HG03558 (cell line): ENCODE measurements at regions not wholly inside any gene's neighbourhood (a gene's known extent, or its start where the extent isn't known, plus 50 kb on each side); places are given as distances from the start of the nearest gene placed in this dataset.

Experiments
- ATAC-seq: cut with Tn5 transposase; IDR thresholded peaks from one replicate; pipeline ENCODE4 v1.9.1; 2021; ENCODE audit warnings: moderate number of reproducible peaks; ENCODE audit not compliant: unreplicated experiment; ENCODE audit errors: extremely low read depth

DNA sequence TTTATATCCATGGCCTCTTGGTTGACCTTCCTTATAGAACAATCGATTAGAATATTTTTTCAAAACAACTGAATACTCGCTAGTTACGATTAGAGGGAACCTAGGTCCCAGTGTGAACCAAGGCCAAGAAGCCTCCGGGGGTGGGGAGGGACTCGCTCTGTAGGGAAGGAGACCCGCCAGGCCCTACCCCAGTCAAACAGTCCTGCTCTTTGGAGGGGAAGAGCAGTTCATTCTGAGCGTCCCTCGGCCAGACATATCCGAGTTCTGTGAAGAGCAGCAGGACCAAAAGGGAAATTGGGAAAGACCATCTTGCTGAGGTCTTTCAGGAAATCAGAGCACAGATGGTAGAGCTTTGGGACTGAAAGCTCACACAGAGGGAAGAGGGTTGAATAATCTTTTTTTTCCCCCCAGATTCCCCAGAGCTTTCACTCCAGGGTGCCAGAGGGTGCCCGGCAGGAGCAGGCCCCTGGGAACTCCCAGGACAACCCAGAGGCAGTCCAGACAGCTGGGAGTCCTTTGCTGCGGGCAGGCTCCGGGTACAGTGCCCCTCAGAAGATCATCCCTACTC, 137.2 kb upstream of the HES1 start:
- no peak for ATAC-seq

- no peak for ATAC-seq
These were observed 135.8 kb upstream of the HES1 start for GRCh38 chr3:194000100-194000499.

- no peak for ATAC-seq
These were observed 135.2 kb upstream of the HES1 start for GRCh38 chr3:194000712-194001111.

DNA sequence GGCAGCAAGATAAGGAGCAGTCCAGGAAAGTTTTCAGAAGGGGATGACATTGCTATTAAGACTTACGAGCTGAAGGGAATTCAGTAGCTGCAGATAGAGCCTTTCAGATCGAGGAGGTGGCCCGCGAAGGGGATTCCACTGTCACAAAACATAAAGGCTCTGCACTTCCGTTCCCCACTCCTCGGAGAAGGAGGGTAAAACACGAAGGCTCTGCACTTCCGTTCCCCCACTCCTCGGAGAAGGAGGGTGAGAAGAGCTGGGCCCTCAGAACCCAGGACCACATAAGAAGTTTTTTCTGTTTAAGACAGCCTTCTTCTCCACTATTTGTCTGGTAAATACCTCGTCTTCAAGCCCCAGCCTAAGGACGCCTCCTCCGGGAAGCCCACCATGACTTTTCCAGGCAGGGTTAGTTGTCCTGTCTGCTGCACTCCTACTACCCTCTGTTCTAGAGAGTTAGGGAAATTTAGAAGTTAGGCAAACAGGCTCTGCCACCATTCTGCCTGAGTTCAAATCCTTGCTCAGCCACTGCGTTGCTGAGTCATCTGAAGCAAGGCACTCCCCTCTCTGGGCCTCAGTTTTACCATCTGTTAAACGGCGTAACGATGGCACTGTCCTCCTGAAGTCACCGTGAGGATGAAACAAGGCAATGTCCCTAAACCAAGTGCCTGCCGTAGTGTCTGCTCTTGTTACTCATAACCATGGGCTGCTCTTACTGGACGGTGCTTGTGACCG, 134.1 kb upstream of the HES1 start:
- ATAC-seq: no peak

DNA sequence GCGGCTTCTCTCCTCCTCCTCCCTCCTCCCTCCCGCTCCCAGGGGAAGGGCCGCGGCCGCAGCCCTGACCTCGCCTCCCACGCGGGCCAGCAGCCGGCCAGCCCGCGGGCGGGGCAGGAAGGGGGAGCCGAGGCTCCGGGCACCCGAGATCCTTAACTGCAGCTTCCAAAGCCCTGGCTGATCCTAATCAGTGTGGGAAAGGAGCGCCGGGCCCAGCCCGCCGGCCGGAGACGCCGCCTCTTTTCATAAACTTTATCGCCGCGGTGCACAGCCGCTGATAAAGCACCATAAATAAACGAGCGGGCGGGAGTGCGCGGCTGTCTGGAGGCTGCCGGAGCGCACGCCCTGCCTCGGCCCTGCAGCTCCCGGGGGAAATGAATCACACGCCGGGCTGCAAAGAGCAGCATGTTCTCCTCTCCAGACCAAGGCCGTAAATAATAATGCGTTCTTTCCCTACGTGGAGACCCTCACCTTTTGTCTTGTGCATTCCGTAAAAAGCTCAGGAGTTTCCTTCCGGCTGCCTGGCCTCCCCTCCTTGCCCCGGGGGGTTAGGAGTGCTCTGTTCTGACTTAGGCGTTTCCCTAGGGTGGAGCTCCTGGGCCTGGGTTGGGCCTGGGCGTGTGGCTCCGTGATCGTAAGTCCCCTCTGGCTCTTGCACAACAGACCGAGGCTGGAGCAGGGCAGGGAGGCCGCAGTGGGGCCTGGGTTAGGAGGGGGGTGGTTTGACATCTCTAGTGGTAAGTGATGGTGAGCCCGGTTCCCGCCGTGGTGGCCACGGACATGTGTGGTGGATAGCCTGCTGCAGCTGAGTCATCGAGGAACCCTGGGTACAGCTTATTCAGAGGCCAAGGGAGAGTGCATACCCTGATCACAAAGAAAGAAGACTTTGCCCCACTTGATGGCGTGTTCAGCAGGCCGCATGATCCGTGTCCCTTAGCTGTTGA, 132.6 kb upstream of the HES1 start:
- ATAC-seq: no peak

DNA sequence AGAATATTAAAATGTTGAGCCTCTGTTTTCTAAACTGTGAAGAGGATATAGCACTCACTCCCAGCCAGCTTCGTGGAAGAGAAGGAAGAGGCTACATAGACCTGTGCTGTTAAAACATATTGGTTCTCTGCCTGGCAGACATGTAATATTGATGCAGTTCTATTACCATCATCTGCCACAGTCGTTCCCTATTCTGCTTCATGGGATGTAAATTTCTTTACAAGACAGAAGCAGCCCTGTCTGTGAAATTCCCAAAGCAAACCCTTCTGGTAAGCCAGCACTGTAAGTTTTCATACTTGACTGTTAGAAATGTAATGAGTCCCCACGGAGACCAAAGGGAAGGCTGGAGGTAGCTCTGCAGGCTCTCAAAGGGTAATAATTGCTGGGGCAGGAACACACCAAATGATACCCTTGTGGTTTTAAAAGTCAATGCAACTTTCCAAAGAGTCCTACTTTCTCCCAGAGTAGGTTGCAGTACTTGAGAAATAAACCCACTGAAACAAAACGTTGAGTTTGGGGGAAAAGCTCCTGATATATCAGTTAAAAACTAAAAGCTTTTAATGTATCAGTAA, 129.9 kb upstream of the HES1 start:
- ATAC-seq: no peak

DNA sequence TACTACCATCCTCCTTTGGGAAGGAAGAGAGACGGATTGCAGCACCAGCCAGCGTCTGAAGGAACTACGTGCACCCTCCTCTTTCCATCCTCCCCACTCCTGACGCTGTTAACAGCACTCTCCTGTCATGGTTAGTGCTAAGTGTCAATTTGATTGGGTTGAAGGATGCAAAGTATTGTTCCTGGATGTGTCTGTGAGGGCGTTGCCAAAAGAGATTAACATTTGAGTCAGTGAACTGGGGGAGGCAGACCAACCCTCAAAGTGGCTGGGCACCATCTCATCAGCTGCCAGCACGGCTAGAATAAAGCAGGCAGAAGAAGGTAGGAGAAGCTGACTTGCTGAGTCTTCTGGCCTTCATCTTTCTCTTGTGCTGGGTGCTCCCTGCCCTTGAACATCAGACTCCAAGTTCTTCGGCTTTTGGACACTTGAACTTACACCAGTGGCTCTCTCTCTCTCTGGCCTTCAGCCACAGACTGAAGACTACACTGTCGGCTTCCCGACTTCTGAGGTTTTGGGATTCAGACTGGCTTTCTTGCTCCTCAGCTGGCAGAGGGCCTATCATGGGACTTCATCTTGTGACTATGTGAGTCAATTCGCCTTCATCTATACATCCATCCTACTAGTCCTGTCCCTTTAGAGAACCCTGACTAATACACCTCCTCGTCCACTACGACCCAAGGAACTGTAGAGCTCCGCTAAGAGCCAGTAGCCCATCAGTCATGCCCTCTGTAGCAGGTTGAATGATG, 128.2 kb upstream of the HES1 start:
- ATAC-seq: no peak

- no peak for ATAC-seq
These were observed 126.9 kb upstream of the HES1 start for GRCh38 chr3:194009019-194009418.

GRCh38 chr3:194009892-194010533, 125.9 kb upstream of the HES1 start:
- ATAC-seq: no peak

DNA sequence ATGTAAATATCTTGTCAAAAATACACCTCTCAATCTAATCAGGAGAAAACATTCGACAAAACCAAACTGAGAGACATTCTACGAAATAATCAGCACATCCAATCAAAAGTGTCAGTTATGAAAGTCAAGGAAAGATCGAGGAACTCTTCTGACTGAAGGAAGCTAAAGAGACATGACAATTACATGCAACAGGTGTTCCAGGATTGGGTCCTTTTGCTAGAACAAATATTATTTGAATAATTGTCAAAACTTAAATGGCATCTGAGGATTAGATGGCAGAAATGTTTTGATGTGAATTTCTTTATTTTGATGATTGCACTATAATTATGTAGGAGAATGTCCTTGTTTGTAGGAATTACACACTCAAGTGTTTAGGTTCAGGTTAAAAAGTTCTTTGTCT, 124.1 kb upstream of the HES1 start:
- no peak for ATAC-seq

GRCh38 chr3:194013928-194014327, 122.0 kb upstream of the HES1 start:
- no peak for ATAC-seq

- no peak for ATAC-seq
These were observed 121.2 kb upstream of the HES1 start for GRCh38 chr3:194014756-194015155.

- no peak for ATAC-seq
These were observed 116.4 kb upstream of the HES1 start for GRCh38 chr3:194019398-194020165.

DNA sequence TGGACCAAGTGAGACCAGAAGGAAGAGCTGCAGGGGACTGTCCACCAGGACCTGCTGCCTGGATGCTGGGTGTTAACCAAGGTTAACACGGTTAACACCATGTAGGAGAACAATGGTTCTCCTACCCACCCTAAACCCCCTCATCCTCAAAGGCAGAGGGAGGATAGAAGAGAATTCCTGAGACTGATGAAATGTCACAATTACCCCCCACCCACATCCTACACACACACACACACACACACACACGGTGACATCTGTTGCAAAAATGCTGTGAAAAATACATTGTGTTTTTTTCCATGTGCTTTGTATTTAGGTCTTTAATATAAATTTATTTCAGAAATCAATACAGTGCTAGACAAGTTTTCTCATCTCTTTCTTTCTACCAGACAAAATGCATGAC, 113.9 kb upstream of the HES1 start:
- no peak for ATAC-seq

DNA sequence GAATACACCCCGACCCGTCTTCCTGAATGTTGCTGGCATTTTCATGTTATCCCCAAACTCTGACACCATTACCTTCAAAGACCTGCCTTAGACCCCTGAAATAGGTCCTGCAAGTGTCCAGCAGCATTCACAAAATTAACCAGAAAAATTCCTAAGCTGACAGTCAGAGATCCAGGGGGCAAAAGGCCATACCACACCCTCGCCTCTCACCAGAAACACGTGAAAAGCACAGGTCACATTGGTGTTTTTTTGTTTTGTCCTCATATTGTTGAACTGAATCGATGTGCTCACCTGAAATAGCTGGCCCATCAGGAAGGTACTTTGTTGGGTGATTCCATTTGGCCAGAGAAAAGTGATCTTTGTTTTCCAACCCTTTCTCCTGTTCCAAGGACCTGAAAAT, 113.1 kb upstream of the HES1 start:
- ATAC-seq: no peak

DNA sequence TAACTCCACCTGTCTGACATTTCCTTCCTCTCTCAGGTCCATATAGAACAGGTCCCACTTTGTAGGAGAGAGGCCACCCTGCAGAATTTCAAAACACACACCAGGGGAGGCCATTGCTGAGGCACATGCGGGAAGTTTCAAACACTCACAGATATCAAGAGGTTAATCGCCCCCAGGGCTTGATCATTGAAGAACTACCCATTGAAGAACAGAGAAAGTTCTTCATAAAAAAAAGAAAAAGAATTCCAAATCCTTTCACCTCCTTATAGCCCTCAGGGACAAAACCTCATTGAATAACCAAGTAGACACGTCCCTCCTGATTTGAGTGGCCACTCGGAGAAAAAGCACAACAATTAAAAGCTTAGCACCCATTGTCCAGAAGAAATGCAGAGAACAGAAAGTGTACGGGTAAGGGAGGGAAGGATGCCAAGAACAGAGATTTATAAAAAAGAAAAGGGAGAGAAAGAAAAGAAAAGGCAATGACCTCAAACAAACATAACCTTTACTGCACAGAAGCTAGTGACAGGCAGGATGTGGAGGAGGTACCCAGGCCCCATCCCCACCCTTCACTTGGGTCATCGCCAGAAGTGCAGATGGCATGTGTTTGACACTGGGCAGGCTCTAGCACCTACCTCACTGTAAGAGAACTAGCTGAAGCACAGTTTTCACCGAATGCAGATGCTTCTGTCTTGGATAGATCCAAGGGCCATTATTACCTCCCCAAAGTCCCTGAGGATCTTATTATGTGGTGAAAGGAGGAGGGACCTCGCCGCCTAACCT, 112.3 kb upstream of the HES1 start:
- ATAC-seq: no peak

DNA sequence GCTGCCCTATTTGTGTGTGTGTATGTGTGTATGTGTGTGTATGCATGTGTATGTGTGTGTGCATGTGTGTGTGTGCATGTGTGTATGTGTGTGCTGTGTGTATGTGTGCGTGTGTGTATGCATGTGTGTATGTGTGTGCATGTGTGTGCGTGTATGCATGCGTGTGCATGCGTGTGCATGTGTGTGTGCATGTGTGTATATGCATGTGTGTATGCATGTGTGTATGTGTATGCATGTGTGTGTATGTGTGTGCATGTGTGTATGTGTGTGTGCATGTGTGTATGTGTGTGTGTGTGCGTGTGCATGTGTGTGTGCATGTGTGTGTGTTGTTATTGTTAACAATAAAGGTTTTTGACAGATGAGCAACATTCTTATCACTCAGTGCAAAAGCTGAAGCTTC, 110.8 kb upstream of the HES1 start:
- ATAC-seq: no peak

DNA sequence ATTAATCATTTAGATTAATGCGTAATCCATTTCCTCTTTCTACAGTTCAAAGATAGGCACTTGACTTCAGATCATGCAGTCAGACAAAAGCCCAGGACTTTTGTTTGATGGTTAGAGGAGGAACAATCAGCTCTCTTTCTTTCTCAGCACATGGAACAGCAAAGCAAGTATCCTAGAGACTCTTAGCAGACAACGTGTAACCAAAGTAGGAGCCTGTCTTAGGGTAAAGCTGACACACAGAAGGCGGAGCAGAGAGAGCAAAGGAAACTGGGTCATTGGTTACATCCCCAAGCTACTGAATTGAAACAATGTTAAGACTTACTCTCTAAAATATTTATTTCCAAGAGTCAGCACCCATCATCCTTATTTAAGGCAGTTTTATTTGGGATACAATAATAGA, 110.0 kb upstream of the HES1 start:
- ATAC-seq: no peak
